SU-DHL-6 (cell line): ENCODE measurements at regions not wholly inside any gene's neighbourhood (a gene's known extent, or its start where the extent isn't known, plus 50 kb on each side); places are given as distances from the start of the nearest gene placed in this dataset.

Source experiments
- CTCF ChIP-seq: fragments of 200-600 bp; sonication (generic); IDR thresholded peaks from one replicate; pipeline ENCODE4 v1.5.1; 2017; ENCODE audit warnings: antibody characterized with exemption, mild to moderate bottlenecking, low read length, moderate library complexity; ENCODE audit not compliant: insufficient read depth, poor library complexity, severe bottlenecking
- EZH2phosphoT487 ChIP-seq: fragments of 200-600 bp; sonication (generic), shearing (Covaris generic); conservative IDR thresholded peaks from 2 replicates; pipeline ENCODE4 v1.6.1; 2018; ENCODE audit warnings: mild to moderate bottlenecking, antibody characterized with exemption, low read length, moderate library complexity, mixed read lengths

DNA sequence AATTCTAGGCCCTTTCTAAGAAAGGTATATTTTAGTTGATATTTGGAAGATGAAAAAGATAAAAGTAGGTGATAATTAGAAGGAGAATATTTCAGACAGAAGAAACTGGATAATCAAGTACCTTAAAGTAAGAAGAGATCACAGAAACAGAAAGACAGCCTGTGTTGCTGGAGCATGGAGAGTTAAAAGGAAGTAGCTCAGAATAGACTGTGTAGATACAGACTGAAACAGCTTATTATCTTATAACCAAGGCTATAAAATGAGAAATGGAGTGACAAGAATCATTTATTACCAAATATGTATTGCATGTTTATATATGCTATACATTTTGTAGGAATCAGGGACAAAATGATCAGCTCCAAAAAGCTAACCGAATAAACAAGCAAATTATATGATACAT, 1120.3 kb downstream of the BRINP3 start:
- TF ChIP-seq CTCF = no peak
- no peak for TF ChIP-seq EZH2phosphoT487
